Epithelial cell of esophagus (primary cell): ENCODE measurements at regions not wholly inside any gene's neighbourhood (a gene's known extent, or its start where the extent isn't known, plus 50 kb on each side); places are given as distances from the start of the nearest gene placed in this dataset.
"Not testable (repeated sequence)": the region's sequence is repeated elsewhere in the genome, so short reads cannot be mapped to it uniquely, and the experiment has no call there.

ENCODE experiments used
- DNase-seq: peaks from one replicate; pipeline ENCODE4 v3.0.0; 2010; ENCODE audit warnings: low read depth
- H3K4me3 ChIP-seq: 2 replicates; pipeline ENCODE4 v1.5.1; 2011; ENCODE audit warnings: mild to moderate bottlenecking, low read length, control low read depth
- CTCF ChIP-seq: IDR thresholded peaks from 2 replicates; pipeline ENCODE4 v1.5.1; 2011; ENCODE audit warnings: low read depth, mild to moderate bottlenecking, low read length, control low read depth, inconsistent platforms; ENCODE audit not compliant: insufficient read depth; ENCODE audit errors: missing control alignments

GRCh38 chr16:11416228-11417001 is 71.2 kb downstream of the RMI2 start:
- DNase-seq = no peak
- TF ChIP-seq CTCF = no peak
- no peak overlapping the region for H3K4me3 ChIP-seq

GRCh38 chr16:11417487-11417886 is 72.2 kb downstream of the RMI2 start:
- DNase-seq = no peak
- TF ChIP-seq CTCF = no peak
- H3K4me3 ChIP-seq = no peak overlapping the region

- no peak for TF ChIP-seq CTCF
- H3K4me3 ChIP-seq = no peak overlapping the region
- DNase-seq = no peak
Measured at GRCh38 chr16:11418506-11418905, 73.2 kb downstream of the RMI2 start.

- not testable (repeated sequence) for H3K4me3 ChIP-seq, DNase-seq
Measured at GRCh38 chr16:11420067-11420466, 74.8 kb downstream of the RMI2 start.

- TF ChIP-seq CTCF = no peak
- DNase-seq = no peak
- no peak overlapping the region for H3K4me3 ChIP-seq
Measured at GRCh38 chr16:11420895-11421294, 75.6 kb downstream of the RMI2 start.

- no peak for TF ChIP-seq CTCF
Measured at GRCh38 chr16:11422381-11423314, 77.4 kb downstream of the RMI2 start.

GRCh38 chr16:11423315-11424117 is 78.3 kb downstream of the RMI2 start:
- no peak for DNase-seq
- H3K4me3 ChIP-seq = no peak overlapping the region
- no peak for TF ChIP-seq CTCF

More at GRCh38 chr16:11422381-11423314, 77.4 kb downstream of the RMI2 start:
- no peak overlapping the region for H3K4me3 ChIP-seq
- no peak for DNase-seq
